Left lung (tissue), 4 donors: ENCODE measurements at regions not wholly inside any gene's neighbourhood (a gene's known extent, or its start where the extent isn't known, plus 50 kb on each side); places are given as distances from the start of the nearest gene placed in this dataset.
A peak's percentile ranks its signal among the peaks of the same experiment; 100 is the strongest.

Experiments used
- ATAC-seq: fragments of 200-7000 bp; cut with Tn5 transposase; one replicate; pipeline ENCODE4 v1.9.1; 2020; ENCODE audit warnings: moderate library complexity
- DNase-seq, 4 donors: peaks; one replicate each; pipeline ENCODE4 v3.0.0-alpha.2; 2013 to 2020
- H3K27ac ChIP-seq, 2 donors: fragments of 200-600 bp; sonication (generic) in 1 of 2; one replicate each; pipeline versions ENCODE4 v1.5.0 to v1.8.0; 2020 to 2021
- H3K27me3 ChIP-seq, 2 donors: fragments of 200-600 bp; sonication (generic) in 1 of 2; one replicate each; pipeline versions ENCODE4 v1.5.0 to v1.8.0; 2020 to 2021
- H3K36me3 ChIP-seq, 2 donors: fragments of 200-600 bp; sonication (generic) in 1 of 2; one replicate each; pipeline versions ENCODE4 v1.5.0 to v1.8.0; 2020 to 2021
- H3K4me1 ChIP-seq, 2 donors: fragments of 200-600 bp; one replicate each; pipeline ENCODE4 v1.8.0; 2021
- H3K4me3 ChIP-seq, 2 donors: fragments of 200-600 bp; sonication (generic) in 1 of 2; one replicate each; pipeline versions ENCODE4 v1.5.0 to v1.8.0; 2020 to 2021; ENCODE audit warnings: mild to moderate bottlenecking in 1 of 2
- H3K9me3 ChIP-seq, 2 donors: fragments of 200-600 bp; sonication (generic) in 1 of 2; one replicate each; pipeline versions ENCODE4 v1.5.0 to v1.8.0; 2020 to 2021
- CTCF ChIP-seq, 2 donors: fragments of 200-600 bp; sonication (generic) in 1 of 2; IDR thresholded peaks; one replicate each; pipeline versions ENCODE4 v1.5.0 to v1.8.0; 2021; ENCODE audit warnings: antibody characterized with exemption in 2 of 2
- intact Hi-C, 2 donors: fragments of 100-400 bp; cut with DNase I; formaldehyde crosslinking; loops; one replicate each; pipeline versions ENCODE4 v1.11.2 to v1.14.2; 2022
- donor health status: DM: no; HTN: yes; CAD: no.
- donor health status: DM: no; HTN: no; CAD: no.

GRCh38 chr6:148674306-148674705 lies 72.5 kb upstream of the UST start:
- DNase-seq (no peak), ATAC-seq (no peak)
- no peak overlapping the region for H3K27ac ChIP-seq
- H3K27me3 ChIP-seq = no peaks in the 10 kb centered on the region
- H3K4me1 ChIP-seq = no peaks in the 10 kb centered on the region
- no peak overlapping the region for H3K4me3 ChIP-seq
- no peak for TF ChIP-seq CTCF (IDR thresholded peaks at IDR 0.05)
- intact Hi-C loops = no loop called here
- no peaks in the 10 kb centered on the region for H3K36me3 ChIP-seq
- peaks cover 0 to 36% of the 10 kb centered on the region in 2 donors for H3K9me3 ChIP-seq

GRCh38 chr6:148677594-148678476 lies 69.0 kb upstream of the UST start:
- Histone ChIP-seq H3K4me1 (no peaks in the 10 kb centered on the region), H3K27me3 (no peaks in the 10 kb centered on the region), H3K4me3 (no peak overlapping the region), H3K36me3 (no peaks in the 10 kb centered on the region), H3K27ac (no peak overlapping the region), H3K9me3 (peaks cover 0 to 5% of the 10 kb centered on the region in 2 donors)
- ATAC-seq = peak; percentile 27
- no peak for DNase-seq
- TF ChIP-seq CTCF (IDR thresholded peaks at IDR 0.05) = no peak
- intact Hi-C loops = no loop called here

GRCh38 chr6:148678682-148679081 lies 68.1 kb upstream of the UST start:
- H3K4me1 ChIP-seq = no peaks in the 10 kb centered on the region
- no peak for TF ChIP-seq CTCF (IDR thresholded peaks at IDR 0.05)
- ATAC-seq = no peak

GRCh38 chr6:148681666-148682065 lies 65.2 kb upstream of the UST start:
- H3K36me3 ChIP-seq = no peaks in the 10 kb centered on the region
- H3K27me3 ChIP-seq = no peaks in the 10 kb centered on the region
- no peaks in the 10 kb centered on the region for H3K4me1 ChIP-seq
- no peaks in the 10 kb centered on the region for H3K9me3 ChIP-seq
- H3K27ac ChIP-seq = no peak overlapping the region
- intact Hi-C loops = no loop called here
- ATAC-seq (no peak), DNase-seq (no peak)
- TF ChIP-seq CTCF (IDR thresholded peaks at IDR 0.05) = no peak
- H3K4me3 ChIP-seq = no peak overlapping the region

More at GRCh38 chr6:148678682-148679081, 68.1 kb upstream of the UST start:
- intact Hi-C loops = no loop called here
- DNase-seq = no peak
- Histone ChIP-seq H3K27ac (no peak overlapping the region), H3K36me3 (no peaks in the 10 kb centered on the region), H3K4me3 (no peak overlapping the region), H3K27me3 (no peaks in the 10 kb centered on the region), H3K9me3 (no peaks in the 10 kb centered on the region)

GRCh38 chr6:148682252-148682651 lies 64.6 kb upstream of the UST start:
- H3K4me3 ChIP-seq = no peak overlapping the region
- intact Hi-C loops = no loop called here

More at GRCh38 chr6:148682252-148682651, 64.6 kb upstream of the UST start:
- Histone ChIP-seq H3K36me3 (no peaks in the 10 kb centered on the region), H3K9me3 (no peaks in the 10 kb centered on the region), H3K27me3 (no peaks in the 10 kb centered on the region), H3K4me1 (no peaks in the 10 kb centered on the region), H3K27ac (no peak overlapping the region)
- no peak for TF ChIP-seq CTCF (IDR thresholded peaks at IDR 0.05)
- ATAC-seq (no peak), DNase-seq (no peak)
